ENCODE measurements at regions not wholly inside any gene's neighbourhood (a gene's known extent, or its start where the extent isn't known, plus 50 kb on each side); places are given as distances from the start of the nearest gene placed in this dataset.
A peak's percentile ranks its signal among the peaks of the same experiment; 100 is the strongest.

DNA sequence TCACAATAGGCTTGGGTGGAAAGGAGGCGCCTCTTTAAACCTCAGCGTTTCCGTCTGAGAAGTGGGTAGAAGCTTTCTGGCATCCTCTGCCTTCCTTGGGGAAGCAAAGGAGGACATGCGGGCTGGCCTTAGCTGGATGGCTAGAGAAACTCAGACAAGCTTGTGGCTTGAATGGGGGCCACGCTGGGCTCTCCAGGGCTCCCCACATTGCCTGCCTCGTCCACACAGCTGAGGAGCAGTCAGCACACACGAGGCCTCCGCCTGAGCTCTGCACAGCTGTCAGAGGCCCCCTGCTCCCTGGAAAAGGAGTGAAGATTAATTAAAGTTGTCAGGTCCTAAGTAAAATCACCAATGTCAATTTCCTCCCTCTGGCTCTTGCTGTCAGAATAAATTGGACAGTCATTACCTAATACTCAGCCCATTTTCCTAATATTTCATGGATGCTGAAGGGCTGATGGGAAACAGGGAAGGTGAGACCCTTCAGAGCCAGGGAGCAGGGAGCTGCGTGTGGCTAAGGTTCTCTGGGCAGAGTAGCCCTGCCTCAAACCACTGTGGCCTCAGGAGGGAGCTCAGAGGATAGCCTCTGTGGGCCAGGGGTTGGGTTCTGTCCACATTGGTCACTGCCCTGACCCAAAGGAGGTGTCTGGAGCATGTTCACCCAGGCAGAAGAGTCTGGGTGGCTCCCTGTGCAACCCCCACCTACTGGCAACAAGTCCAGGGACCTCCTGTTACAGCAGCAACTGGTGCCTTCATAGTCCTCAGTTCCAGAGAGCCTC is 118.3 kb upstream of the CD82 start:
- H4K5ac ChIP-seq (ENCODE audit: insufficient read length, low read depth, low read length): no peak overlapping the region
- no peak overlapping the region for H3K23ac ChIP-seq (ENCODE audit: insufficient read length, low read depth, low read length)
- no peak overlapping the region for H2BK20ac ChIP-seq (ENCODE audit: low read depth, low read length, poor library complexity, severe bottlenecking)
- no peak overlapping the region for H2BK5ac ChIP-seq (ENCODE audit: insufficient read length, low read length)
- H3T11ph ChIP-seq (ENCODE audit: low read length): no peak overlapping the region
- H2BK15ac ChIP-seq (ENCODE audit: low read depth, low read length): no peak overlapping the region
- no peak overlapping the region for H2BK12ac ChIP-seq (ENCODE audit: insufficient read length, low read depth, low read length)
- no peak overlapping the region for H3K4ac ChIP-seq (ENCODE audit: low read depth, low read length)
- H3K4me1 ChIP-seq (ENCODE audit: insufficient read depth, low read length): peaks cover 5% of the 10 kb centered on the region; the same call in 1 of the 2 replicates
- Mint-ChIP-seq H3K4me1 (peaks cover 16 to 21% of the 10 kb centered on the region in 2 experiments), H3K9me3 (peaks cover 5 to 8% of the 10 kb centered on the region in 2 experiments; a peak in 4 of 5 replicates), H3K36me3 (ENCODE audit: insufficient read depth in 1 of 3, low read depth in 3 of 3) (no peaks in the 10 kb centered on the region), H3K4me3 (no peak overlapping the region), H3K27me3 (ENCODE audit: low read depth) (peaks cover 3% of the 10 kb centered on the region), H3K27ac (no peak overlapping the region)
- no CpG with 5 or more reads among the region's 9 CpGs for WGBS (ENCODE audit: extremely low coverage, insufficient read length, low lambda C conversion rate)
- H3K79me1 ChIP-seq (ENCODE audit: insufficient read depth, low read depth, low read length, poor library complexity, severe bottlenecking): no peaks in the 10 kb centered on the region
- H3K27ac ChIP-seq (ENCODE audit: insufficient read length, low read depth, low read length): no peak overlapping the region
- no peaks in the 10 kb centered on the region for H3K9me3 ChIP-seq (ENCODE audit: control insufficient read depth, low read depth, low read length)
- no peaks in the 10 kb centered on the region for H4K20me1 ChIP-seq (ENCODE audit: control insufficient read depth, insufficient read depth, insufficient read length)
- no peak overlapping the region for H3K4me2 ChIP-seq (ENCODE audit: insufficient read depth, insufficient read length, low read length)
- H4K91ac ChIP-seq (ENCODE audit: insufficient read length, low read depth, low read length): peak overlapping the region; percentile 53
- H3K56ac ChIP-seq (ENCODE audit: insufficient read length, low read depth, low read length): no peak overlapping the region
- no peaks in the 10 kb centered on the region for H3K79me2 ChIP-seq (ENCODE audit: insufficient read depth, low read length)
- no peak overlapping the region for H3K9ac ChIP-seq (ENCODE audit: extremely low read depth, insufficient read length, low read length)
- H2BK120ac ChIP-seq (ENCODE audit: low read depth, low read length, poor library complexity, severe bottlenecking): no peak overlapping the region
- no peak overlapping the region for H4K8ac ChIP-seq (replicated peaks; ENCODE audit: insufficient read length, low read depth, low read length)
- H3K27me3 ChIP-seq (ENCODE audit: insufficient read depth, low read length): no peaks in the 10 kb centered on the region
- no peak for DNase-seq
- no peak overlapping the region for H2AK5ac ChIP-seq (ENCODE audit: insufficient read length, low read length)
- H3K18ac ChIP-seq (ENCODE audit: insufficient read length, low read depth, low read length): peak overlapping the region; percentile 52
- peak overlapping the region; percentile 17; the same call in 1 of the 2 replicates for H3K14ac ChIP-seq (ENCODE audit: insufficient read depth, low read length)
- H2AFZ ChIP-seq (ENCODE audit: low read length): no peak overlapping the region
- TF ChIP-seq, protein P1, sequence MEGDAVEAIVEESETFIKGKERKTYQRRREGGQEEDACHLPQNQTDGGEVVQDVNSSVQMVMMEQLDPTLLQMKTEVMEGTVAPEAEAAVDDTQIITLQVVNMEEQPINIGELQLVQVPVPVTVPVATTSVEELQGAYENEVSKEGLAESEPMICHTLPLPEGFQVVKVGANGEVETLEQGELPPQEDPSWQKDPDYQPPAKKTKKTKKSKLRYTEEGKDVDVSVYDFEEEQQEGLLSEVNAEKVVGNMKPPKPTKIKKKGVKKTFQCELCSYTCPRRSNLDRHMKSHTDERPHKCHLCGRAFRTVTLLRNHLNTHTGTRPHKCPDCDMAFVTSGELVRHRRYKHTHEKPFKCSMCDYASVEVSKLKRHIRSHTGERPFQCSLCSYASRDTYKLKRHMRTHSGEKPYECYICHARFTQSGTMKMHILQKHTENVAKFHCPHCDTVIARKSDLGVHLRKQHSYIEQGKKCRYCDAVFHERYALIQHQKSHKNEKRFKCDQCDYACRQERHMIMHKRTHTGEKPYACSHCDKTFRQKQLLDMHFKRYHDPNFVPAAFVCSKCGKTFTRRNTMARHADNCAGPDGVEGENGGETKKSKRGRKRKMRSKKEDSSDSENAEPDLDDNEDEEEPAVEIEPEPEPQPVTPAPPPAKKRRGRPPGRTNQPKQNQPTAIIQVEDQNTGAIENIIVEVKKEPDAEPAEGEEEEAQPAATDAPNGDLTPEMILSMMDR (conservative IDR thresholded peaks at IDR 0.05): no peak
- no peaks in the 10 kb centered on the region for H3K23me2 ChIP-seq (ENCODE audit: insufficient read length, low read depth, low read length, poor library complexity, severe bottlenecking)
